H1 (cell line): ENCODE measurements at regions not wholly inside any gene's neighbourhood (a gene's known extent, or its start where the extent isn't known, plus 50 kb on each side); places are given as distances from the start of the nearest gene placed in this dataset.

Source experiments
- CTCF ChIA-PET: fragments of 300-600 bp; sonication (Branson Sonifier 250); formaldehyde crosslinking; loops from one replicate; lab custom pipeline; 2021; ENCODE audit not compliant: partially characterized antibody; lab: Charles Lee
- POLR2A ChIA-PET: fragments of 300-600 bp; sonication (Branson Sonifier 250); formaldehyde crosslinking; loops from one replicate; lab custom pipeline; 2021; ENCODE audit warnings: inconsistent platforms; ENCODE audit not compliant: partially characterized antibody; lab: Charles Lee
- DNase-seq, 2 experiments: peaks; one replicate each; pipeline versions ENCODE4 v3.0.0 to v3.0.0-alpha.2; 2010 to 2022; ENCODE audit warnings: low spot score in 2 of 2, low read depth in 1 of 2, mixed read lengths in 1 of 2
- FAIRE-seq: peaks from 2 replicates; lab custom pipeline; 2011; peaks lifted over from hg19 to GRCh38; lab: Jason Lieb, UNC
- H2AFZ ChIP-seq: 2 replicates; pipeline ENCODE4 v1.8.1; 2012; ENCODE audit warnings: low read length, inconsistent platforms
- H2AK5ac ChIP-seq: 2 replicates; pipeline ENCODE4 v1.6.1; 2013; ENCODE audit warnings: low read depth, low read length
- H2BK120ac ChIP-seq: replicated peaks from 2 replicates; pipeline ENCODE3; 2013; ENCODE audit warnings: low read depth, low read length, inconsistent platforms
- H2BK12ac ChIP-seq: 2 replicates; pipeline ENCODE4 v1.6.1; 2013; ENCODE audit warnings: low read depth, low read length
- H2BK15ac ChIP-seq: 2 replicates; pipeline ENCODE4 v1.6.1; 2013; ENCODE audit warnings: low read length
- H2BK20ac ChIP-seq: 2 replicates; pipeline ENCODE4 v1.6.1; 2013; ENCODE audit warnings: low read length
- H2BK5ac ChIP-seq: 2 replicates; pipeline ENCODE4 v1.6.1; 2013; ENCODE audit warnings: low read depth, low read length
- H3K14ac ChIP-seq: 2 replicates; pipeline ENCODE4 v1.6.1; 2013; ENCODE audit warnings: inconsistent platforms; ENCODE audit not compliant: insufficient read length
- H3K18ac ChIP-seq: 2 replicates; pipeline ENCODE4 v1.6.1; 2013; ENCODE audit warnings: low read length; ENCODE audit errors: extremely low read depth
- H3K23ac ChIP-seq: 2 replicates; pipeline ENCODE4 v1.6.1; 2013; ENCODE audit warnings: inconsistent platforms; ENCODE audit not compliant: insufficient read length
- H3K23me2 ChIP-seq: 2 replicates; pipeline ENCODE4 v1.6.1; 2013; ENCODE audit warnings: low read depth, low read length
- H3K27ac ChIP-seq: 2 replicates; pipeline ENCODE4 v1.6.1; 2011; ENCODE audit warnings: low read depth, low read length, inconsistent platforms
- H3K27me3 ChIP-seq, 4 experiments: replicated peaks in 1 of 4; 1 replicate in 1 of 4; 2 replicates in 3 of 4; pipeline versions ENCODE4 v1.6.1 to v1.8.1; 2011 to 2013; ENCODE audit warnings: low read length in 3 of 4, mild to moderate bottlenecking in 3 of 4, inconsistent platforms in 2 of 4, mixed read lengths in 2 of 4, moderate library complexity in 1 of 4; ENCODE audit not compliant: control insufficient read depth in 3 of 4, insufficient read depth in 3 of 4; ENCODE audit errors: extremely low read depth in 1 of 4
- H3K36me3 ChIP-seq, 4 experiments: 2 replicates each; pipeline versions ENCODE4 v1.6.1 to v1.8.1; 2011 to 2013; ENCODE audit warnings: mild to moderate bottlenecking in 4 of 4, low read length in 3 of 4, moderate library complexity in 2 of 4, control low read depth in 1 of 4, inconsistent platforms in 1 of 4; ENCODE audit not compliant: insufficient read depth in 4 of 4, control insufficient read depth in 2 of 4
- H3K4ac ChIP-seq: replicated peaks from 2 replicates; pipeline ENCODE3; 2013; ENCODE audit warnings: low read length, low read depth, mixed read lengths, inconsistent platforms; ENCODE audit not compliant: insufficient read length
- H3K4me1 ChIP-seq, 4 experiments: replicated peaks in 1 of 4; 1 replicate in 1 of 4; 2 replicates in 3 of 4; pipeline versions ENCODE4 v1.6.1 to v1.8.1; 2011 to 2013; ENCODE audit warnings: low read length in 3 of 4, inconsistent platforms in 2 of 4, mixed read lengths in 1 of 4; ENCODE audit not compliant: insufficient read depth in 4 of 4, control insufficient read depth in 3 of 4
- H3K4me2 ChIP-seq, 2 experiments: 2 replicates each; pipeline versions ENCODE4 v1.6.1 to v1.8.1; 2011 to 2013; ENCODE audit warnings: low read depth in 2 of 2, low read length in 2 of 2, control low read depth in 1 of 2, inconsistent platforms in 1 of 2, mild to moderate bottlenecking in 1 of 2; ENCODE audit not compliant: insufficient read depth in 1 of 2
- H3K4me3 ChIP-seq, 4 experiments: fragments of 200-600, 300-600 bp in 1 of 4; sonication (generic), shearing (Covaris generic), sonication (Bioruptor Twin) in 1 of 4; 2 replicates each; pipeline versions ENCODE4 v1.5.1 to v1.8.1; 2011 to 2016; ENCODE audit warnings: low read length in 4 of 4, low read depth in 3 of 4, control low read depth in 2 of 4, inconsistent platforms in 2 of 4, mild to moderate bottlenecking in 2 of 4, mixed read lengths in 1 of 4, moderate library complexity in 1 of 4; ENCODE audit not compliant: insufficient read depth in 2 of 4; ENCODE audit errors: extremely low read depth in 1 of 4
- H3K56ac ChIP-seq: replicated peaks from 2 replicates; pipeline ENCODE3; 2013; ENCODE audit warnings: low read depth, mild to moderate bottlenecking, mixed read lengths, low read length, inconsistent platforms; ENCODE audit not compliant: insufficient read length
- H3K79me1 ChIP-seq: 2 replicates; pipeline ENCODE4 v1.6.1; 2013; ENCODE audit warnings: low read depth, low read length, control low read depth
- H3K79me2 ChIP-seq, 2 experiments: 2 replicates each; pipeline versions ENCODE4 v1.6.1 to v1.8.1; 2012 to 2013; ENCODE audit warnings: low read length in 2 of 2, mild to moderate bottlenecking in 2 of 2, inconsistent platforms in 1 of 2; ENCODE audit not compliant: insufficient read depth in 2 of 2, control insufficient read depth in 1 of 2
- H3K9ac ChIP-seq, 4 experiments: replicated peaks in 1 of 4; 1 replicate in 1 of 4; 2 replicates in 3 of 4; pipeline versions ENCODE4 v1.6.1 to v1.8.1; 2011 to 2013; ENCODE audit warnings: low read depth in 3 of 4, low read length in 3 of 4, control low read depth in 2 of 4, mild to moderate bottlenecking in 2 of 4, moderate library complexity in 2 of 4, inconsistent platforms in 1 of 4; ENCODE audit errors: extremely low read depth in 1 of 4
- H3K9me3 ChIP-seq, 2 experiments: 2 replicates each; pipeline versions ENCODE4 v1.6.1 to v1.8.1; 2012 to 2013; ENCODE audit warnings: mild to moderate bottlenecking in 2 of 2, moderate library complexity in 2 of 2, control low read depth in 1 of 2, inconsistent platforms in 1 of 2, low read depth in 1 of 2, low read length in 1 of 2, mixed read lengths in 1 of 2; ENCODE audit not compliant: insufficient read depth in 2 of 2
- H4K20me1 ChIP-seq, 2 experiments: replicated peaks in 1 of 2; 2 replicates each; pipeline versions ENCODE3 to v1.8.1; 2011 to 2013; ENCODE audit warnings: inconsistent platforms in 2 of 2, low read length in 2 of 2, mild to moderate bottlenecking in 1 of 2; ENCODE audit not compliant: insufficient read depth in 2 of 2, control insufficient read depth in 1 of 2
- H4K5ac ChIP-seq: 2 replicates; pipeline ENCODE4 v1.6.1; 2013; ENCODE audit warnings: low read length, low read depth, mixed read lengths, inconsistent platforms; ENCODE audit not compliant: insufficient read length
- H4K8ac ChIP-seq: 2 replicates; pipeline ENCODE4 v1.8.0; 2013; ENCODE audit warnings: mild to moderate bottlenecking, moderate library complexity, low read length, inconsistent platforms; ENCODE audit not compliant: insufficient read depth; ENCODE audit errors: extremely low read depth
- H4K91ac ChIP-seq: replicated peaks from 2 replicates; pipeline ENCODE3; 2013; ENCODE audit warnings: low read length, mixed read lengths, inconsistent platforms; ENCODE audit not compliant: insufficient read length
- CTBP2 ChIP-seq: IDR thresholded peaks from 2 replicates; pipeline ENCODE4 v1.7.0; 2011; ENCODE audit warnings: borderline replicate concordance, mild to moderate bottlenecking, moderate library complexity, mixed read lengths, low read length; ENCODE audit not compliant: insufficient read depth, insufficient read length
- GABPA ChIP-seq: IDR thresholded peaks from 2 replicates; pipeline ENCODE4 v1.6.1; 2011; ENCODE audit warnings: mild to moderate bottlenecking, low read length, moderate library complexity, borderline replicate concordance; ENCODE audit not compliant: insufficient read depth
- HDAC6 ChIP-seq: IDR thresholded peaks from one replicate; pipeline ENCODE4 v1.7.1; 2012; ENCODE audit warnings: low read depth, mild to moderate bottlenecking, inconsistent platforms, low read length, moderate library complexity
- JUN ChIP-seq: IDR thresholded peaks from 2 replicates; pipeline ENCODE4 v1.6.1; 2011; ENCODE audit warnings: low read depth, mild to moderate bottlenecking, improper control_type of control experiment, low read length
- POLR2A ChIP-seq, 2 experiments: IDR thresholded peaks; 1 replicate in 1 of 2; 2 replicates in 1 of 2; pipeline ENCODE4 v1.6.1; 2011; ENCODE audit warnings: low read depth in 2 of 2, low read length in 2 of 2, mild to moderate bottlenecking in 2 of 2; ENCODE audit errors: control extremely low read depth in 1 of 2
- SIX5 ChIP-seq: IDR thresholded peaks from 2 replicates; pipeline ENCODE4 v1.6.1; 2011; ENCODE audit warnings: mild to moderate bottlenecking, low read depth, low read length
- SP4 ChIP-seq: IDR thresholded peaks from 2 replicates; pipeline ENCODE4 v1.6.1; 2012; ENCODE audit warnings: low read length, inconsistent platforms
- ZNF274 ChIP-seq: IDR thresholded peaks from 2 replicates; pipeline ENCODE4 v1.7.0; 2012; ENCODE audit warnings: low read length, borderline replicate concordance; ENCODE audit errors: extremely low read depth
- WGBS, 2 experiments: shearing (Covaris generic) in 1 of 2; methylation state at CpG; one replicate each; pipeline versions ENCODE4 v1.1.6 to v1.1.7; 2013 to 2015; ENCODE audit warnings: low lambda C conversion rate in 2 of 2, mixed read lengths in 2 of 2, inconsistent platforms in 1 of 2, low coverage in 1 of 2, missing lambda C conversion rate in 1 of 2; ENCODE audit not compliant: insufficient replicate concordance in 2 of 2, insufficient coverage in 1 of 2, insufficient read length in 1 of 2; ENCODE audit errors: extremely low coverage in 1 of 2, missing lambda C conversion rate in 1 of 2; 5-methylcytosine and 5-hydroxymethylcytosine counted together

- Histone ChIP-seq H4K8ac (no peak overlapping the region), H3K27me3 (no peaks in the 10 kb centered on the region), H2BK120ac (no peak overlapping the region), H3K23me2 (no peaks in the 10 kb centered on the region), H3K18ac (peak overlapping the region; percentile 10; the same call in 1 of the 2 replicates), H4K20me1 (no peaks in the 10 kb centered on the region), H2BK12ac (no peak overlapping the region), H3K4ac (no peak overlapping the region), H3K4me2 (no peak overlapping the region), H3K56ac (no peak overlapping the region), H3K4me3 (no peak overlapping the region), H3K4me1 (peaks cover 1 to 9% (median 2%) of the 10 kb centered on the region in 4 experiments; a peak in 4 of 7 replicates), H3K36me3 (no peaks in the 10 kb centered on the region), H3K9me3 (no peaks in the 10 kb centered on the region), H2BK15ac (no peak overlapping the region), H2BK20ac (no peak overlapping the region), H2AFZ (0 out of 2 replicates have a peak overlapping the region, but pooled peaks have one; percentile 8), H3K79me2 (no peaks in the 10 kb centered on the region), H4K91ac (no peak overlapping the region), H3K27ac (no peak overlapping the region), H4K5ac (no peak overlapping the region), H3K14ac (no peak overlapping the region), H3K79me1 (no peaks in the 10 kb centered on the region), H2BK5ac (no peak overlapping the region), H2AK5ac (no peak overlapping the region), H3K23ac (no peak overlapping the region), H3K9ac (no peak overlapping the region)
- TF ChIP-seq CTBP2: no peak
- TF ChIP-seq SP4: no peak
- TF ChIP-seq GABPA: no peak
- TF ChIP-seq JUN: no peak
- TF ChIP-seq HDAC6: no peak
- no peak for TF ChIP-seq ZNF274
- no peak for TF ChIP-seq POLR2A (IDR thresholded peaks at IDR 0.05; ENCODE audit: control extremely low read depth in 1 of 2, low read depth in 2 of 2, low read length in 2 of 2)
- no peak for TF ChIP-seq SIX5
- 77% methylated on average over 7 of the region's 7 CpGs; no CpG with 5 or more reads in 1 of the 2 experiments for WGBS, 2 experiments
- ChIA-PET POLR2A (no interaction called here), CTCF (interaction anchor here (0.5 to 0.8 kb wide), 4 partner anchors 65 to 802 kb away, joined by 3 to 4 read pairs (median 4); no protein-coding TSS in a partner anchor)
- FAIRE-seq (no peak), DNase-seq (peak in 1 of 2 experiments; percentile 46)
Measured at GRCh38 chr3:187804745-187805121, 59.5 kb upstream of the BCL6 start.
